ENCODE measurements at regions not wholly inside any gene's neighbourhood (a gene's known extent, or its start where the extent isn't known, plus 50 kb on each side); places are given as distances from the start of the nearest gene placed in this dataset.
"Not testable (repeated sequence)": the region's sequence is repeated elsewhere in the genome, so short reads cannot be mapped to it uniquely, and the experiment has no call there.

GRCh38 chr12:5166976-5167375 is 123.3 kb downstream of the KCNA5 start:
- no peak for FAIRE-seq

GRCh38 chr12:5168148-5168547 is 124.5 kb downstream of the KCNA5 start:
- no peak for FAIRE-seq

GRCh38 chr12:5170844-5171243 is 127.2 kb downstream of the KCNA5 start:
- FAIRE-seq: no peak

- no peak for FAIRE-seq
Observed at GRCh38 chr12:5171701-5172100, 128.0 kb downstream of the KCNA5 start.

- FAIRE-seq: no peak
Observed at GRCh38 chr12:5172886-5173285, 129.2 kb downstream of the KCNA5 start.

GRCh38 chr12:5173511-5174011 is 129.9 kb downstream of the KCNA5 start:
- no peak for FAIRE-seq

GRCh38 chr12:5175415-5175814 is 131.7 kb downstream of the KCNA5 start:
- FAIRE-seq: not testable (repeated sequence)

GRCh38 chr12:5176036-5176435 is 132.4 kb downstream of the KCNA5 start:
- no peak for FAIRE-seq

GRCh38 chr12:5177096-5177495 is 133.4 kb downstream of the KCNA5 start:
- FAIRE-seq: no peak

- no peak for FAIRE-seq
Observed at GRCh38 chr12:5177731-5178130, 134.1 kb downstream of the KCNA5 start.

- no peak for FAIRE-seq
Observed at GRCh38 chr12:5178571-5178970, 134.9 kb downstream of the KCNA5 start.

- no peak for FAIRE-seq
Observed at GRCh38 chr12:5180496-5180895, 136.8 kb downstream of the KCNA5 start.

- FAIRE-seq: no peak
Observed at GRCh38 chr12:5184186-5184585, 140.5 kb downstream of the KCNA5 start.

- FAIRE-seq: no peak
Observed at GRCh38 chr12:5185435-5186069, 141.9 kb downstream of the KCNA5 start.

- no peak for FAIRE-seq
Observed at GRCh38 chr12:5186715-5187114, 143.0 kb downstream of the KCNA5 start.

- FAIRE-seq: no peak
Observed at GRCh38 chr12:5187136-5187535, 143.5 kb downstream of the KCNA5 start.

GRCh38 chr12:5188472-5188871 is 144.8 kb downstream of the KCNA5 start:
- FAIRE-seq: no peak

GRCh38 chr12:5189173-5189572 is 145.5 kb downstream of the KCNA5 start:
- FAIRE-seq: no peak

- no peak for FAIRE-seq
Observed at GRCh38 chr12:5191803-5192538, 148.3 kb downstream of the KCNA5 start.

- no peak for FAIRE-seq
Observed at GRCh38 chr12:5192726-5193125, 149.0 kb downstream of the KCNA5 start.

- FAIRE-seq: no peak
Observed at GRCh38 chr12:5194306-5194705, 150.6 kb downstream of the KCNA5 start.

GRCh38 chr12:5195244-5195643 is 151.6 kb downstream of the KCNA5 start:
- FAIRE-seq: no peak

GRCh38 chr12:5195691-5196090 is 152.0 kb downstream of the KCNA5 start:
- no peak for FAIRE-seq

- FAIRE-seq: no peak
Observed at GRCh38 chr12:5197131-5197530, 153.5 kb downstream of the KCNA5 start.

GRCh38 chr12:5197656-5198055 is 154.0 kb downstream of the KCNA5 start:
- no peak for FAIRE-seq
